Fibroblast of skin of back (primary cell): ENCODE measurements at regions not wholly inside any gene's neighbourhood (a gene's known extent, or its start where the extent isn't known, plus 50 kb on each side); places are given as distances from the start of the nearest gene placed in this dataset.
"Not testable (repeated sequence)": the region's sequence is repeated elsewhere in the genome, so short reads cannot be mapped to it uniquely, and the experiment has no call there.

ENCODE experiments used
- DNase-seq: peaks from one replicate; pipeline ENCODE4 v3.0.0-alpha.2; 2013

GRCh38 chr10:129055225-129055624 is 411.8 kb upstream of the MGMT start:
- no peak for DNase-seq

GRCh38 chr10:129055986-129056385 is 411.1 kb upstream of the MGMT start:
- no peak for DNase-seq

GRCh38 chr10:129056734-129057689 is 410.0 kb upstream of the MGMT start:
- no peak for DNase-seq

GRCh38 chr10:129057856-129058663 is 409.0 kb upstream of the MGMT start:
- DNase-seq: no peak

- DNase-seq: no peak
These were observed 408.3 kb upstream of the MGMT start for GRCh38 chr10:129058664-129059155.

- DNase-seq: no peak
These were observed 407.1 kb upstream of the MGMT start for GRCh38 chr10:129059977-129060376.

- DNase-seq: no peak
These were observed 403.8 kb upstream of the MGMT start for GRCh38 chr10:129063212-129063611.

GRCh38 chr10:129063877-129064276 is 403.2 kb upstream of the MGMT start:
- no peak for DNase-seq

GRCh38 chr10:129066529-129066928 is 400.5 kb upstream of the MGMT start:
- DNase-seq: not testable (repeated sequence)

- not testable (repeated sequence) for DNase-seq
These were observed 395.6 kb upstream of the MGMT start for GRCh38 chr10:129071411-129071810.

- DNase-seq: no peak
These were observed 392.1 kb upstream of the MGMT start for GRCh38 chr10:129074939-129075338.

- DNase-seq: no peak
These were observed 391.5 kb upstream of the MGMT start for GRCh38 chr10:129075508-129075907.

- DNase-seq: no peak
These were observed 391.1 kb upstream of the MGMT start for GRCh38 chr10:129075927-129076326.

GRCh38 chr10:129078346-129078745 is 388.7 kb upstream of the MGMT start:
- DNase-seq: no peak

GRCh38 chr10:129078746-129079145 is 388.3 kb upstream of the MGMT start:
- DNase-seq: no peak

GRCh38 chr10:129079705-129080104 is 387.3 kb upstream of the MGMT start:
- no peak for DNase-seq

GRCh38 chr10:129085811-129086210 is 381.2 kb upstream of the MGMT start:
- peak; percentile 60 for DNase-seq

- DNase-seq: no peak
These were observed 377.7 kb upstream of the MGMT start for GRCh38 chr10:129089341-129089740.

- no peak for DNase-seq
These were observed 376.9 kb upstream of the MGMT start for GRCh38 chr10:129090165-129090564.

- no peak for DNase-seq
These were observed 376.2 kb upstream of the MGMT start for GRCh38 chr10:129090618-129091366.

- DNase-seq: no peak
These were observed 373.4 kb upstream of the MGMT start for GRCh38 chr10:129093641-129094040.

- DNase-seq: no peak
These were observed 372.8 kb upstream of the MGMT start for GRCh38 chr10:129094233-129094632.

- no peak for DNase-seq
These were observed 372.2 kb upstream of the MGMT start for GRCh38 chr10:129094861-129095260.
